Fibroblast of mammary gland (primary cell): ENCODE measurements at regions not wholly inside any gene's neighbourhood (a gene's known extent, or its start where the extent isn't known, plus 50 kb on each side); places are given as distances from the start of the nearest gene placed in this dataset.

Experiments
- DNase-seq: peaks from one replicate; pipeline ENCODE4 v3.0.0-alpha.2; 2010; ENCODE audit warnings: low read depth
- H3K4me3 ChIP-seq: 2 replicates; pipeline ENCODE4 v1.5.1; 2011; ENCODE audit warnings: low read depth, mild to moderate bottlenecking, low read length, moderate library complexity; ENCODE audit not compliant: control insufficient read depth
- CTCF ChIP-seq: conservative IDR thresholded peaks from 2 replicates; pipeline ENCODE4 v1.5.1; 2011; ENCODE audit warnings: low read depth, low read length, inconsistent platforms; ENCODE audit not compliant: control insufficient read depth, insufficient read depth

DNA sequence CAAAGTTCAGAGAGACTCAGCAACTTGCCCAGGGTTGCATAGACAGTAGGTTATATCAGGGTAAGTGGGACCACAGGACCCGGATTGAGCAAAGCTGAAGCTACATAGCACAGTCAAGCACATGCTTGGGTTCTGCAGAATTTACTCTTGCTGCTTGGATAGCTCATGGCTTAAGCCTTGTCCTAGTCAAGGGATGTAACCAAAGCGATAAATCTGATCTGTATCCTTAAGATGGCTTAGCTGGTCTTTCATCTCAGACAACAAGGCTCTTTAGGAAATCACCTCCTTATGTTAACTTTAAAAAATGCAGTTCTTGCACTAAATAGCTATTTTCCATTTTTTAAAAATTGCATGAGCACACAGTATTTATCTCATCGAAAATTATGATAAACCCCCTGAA is 158.5 kb downstream of the LPIN1 start:
- no peak overlapping the region for H3K4me3 ChIP-seq
- no peak for DNase-seq
- no peak for TF ChIP-seq CTCF

DNA sequence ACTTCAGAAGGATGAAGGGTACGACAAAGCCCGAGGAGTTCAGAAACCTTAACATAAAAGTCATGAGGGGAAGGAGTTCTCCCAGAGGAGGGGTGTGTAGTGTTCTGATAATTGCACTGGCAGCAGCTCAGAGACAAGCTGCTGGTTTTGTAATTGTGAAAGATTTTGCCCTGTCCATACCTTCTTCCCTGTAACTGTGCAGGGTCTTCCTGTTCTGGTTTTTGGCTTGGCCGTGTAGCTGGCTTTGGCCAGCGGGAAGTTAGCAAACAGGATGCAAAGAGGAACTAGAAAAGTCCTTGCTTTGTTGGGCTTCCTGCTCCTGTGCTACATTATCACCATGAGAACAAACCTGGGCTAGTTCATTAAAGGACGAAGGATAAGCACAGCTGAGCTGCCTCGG is 160.8 kb downstream of the LPIN1 start:
- TF ChIP-seq CTCF = no peak
- no peak overlapping the region for H3K4me3 ChIP-seq
- DNase-seq = no peak

DNA sequence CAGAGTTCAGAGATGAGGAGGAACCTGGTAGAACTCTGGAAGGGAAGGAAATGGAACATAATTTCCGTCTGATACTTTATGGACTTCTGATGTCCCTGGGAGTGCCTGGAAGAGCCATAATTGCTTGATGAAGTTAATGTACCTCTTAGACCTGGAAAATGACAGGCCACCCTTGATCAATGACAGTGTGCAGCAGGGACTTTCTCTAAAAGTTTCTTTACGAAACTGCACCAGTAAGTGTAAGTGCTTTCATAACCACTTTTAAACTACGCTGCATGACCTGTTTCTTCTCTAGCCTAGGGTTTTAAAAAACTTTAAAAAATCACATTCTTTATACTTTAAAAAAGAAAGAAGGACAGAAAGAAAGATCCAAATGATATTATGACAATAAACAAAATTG is 164.5 kb downstream of the LPIN1 start:
- no peak for TF ChIP-seq CTCF
- no peak for DNase-seq
- no peak overlapping the region for H3K4me3 ChIP-seq

DNA sequence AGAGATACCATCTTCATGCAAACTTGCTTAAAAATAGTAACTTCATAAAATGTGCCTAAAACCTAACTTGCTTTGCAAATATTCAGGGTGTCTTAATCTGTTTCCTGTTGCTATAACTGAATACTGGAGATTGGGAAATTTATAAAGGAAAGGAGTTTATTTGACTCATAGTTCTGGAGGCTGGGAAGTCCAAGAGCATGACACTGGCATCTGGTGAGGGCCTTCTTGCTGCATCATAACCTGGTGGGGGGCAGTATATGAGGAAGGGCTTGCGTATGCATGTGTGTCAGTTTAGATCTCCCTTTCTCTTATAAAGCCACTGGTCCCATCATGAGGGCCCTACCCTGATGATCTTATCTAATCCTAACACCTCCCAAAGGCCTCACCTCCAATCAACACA is 166.5 kb downstream of the LPIN1 start:
- DNase-seq = no peak
- no peak overlapping the region for H3K4me3 ChIP-seq
- no peak for TF ChIP-seq CTCF

GRCh38 chr2:11914455-11914854 is 168.0 kb downstream of the LPIN1 start:
- no peak for TF ChIP-seq CTCF
- no peak overlapping the region for H3K4me3 ChIP-seq
- peak; percentile 28 for DNase-seq

GRCh38 chr2:11915650-11916049 is 169.2 kb downstream of the LPIN1 start:
- DNase-seq = no peak
- no peak overlapping the region for H3K4me3 ChIP-seq
- no peak for TF ChIP-seq CTCF

DNA sequence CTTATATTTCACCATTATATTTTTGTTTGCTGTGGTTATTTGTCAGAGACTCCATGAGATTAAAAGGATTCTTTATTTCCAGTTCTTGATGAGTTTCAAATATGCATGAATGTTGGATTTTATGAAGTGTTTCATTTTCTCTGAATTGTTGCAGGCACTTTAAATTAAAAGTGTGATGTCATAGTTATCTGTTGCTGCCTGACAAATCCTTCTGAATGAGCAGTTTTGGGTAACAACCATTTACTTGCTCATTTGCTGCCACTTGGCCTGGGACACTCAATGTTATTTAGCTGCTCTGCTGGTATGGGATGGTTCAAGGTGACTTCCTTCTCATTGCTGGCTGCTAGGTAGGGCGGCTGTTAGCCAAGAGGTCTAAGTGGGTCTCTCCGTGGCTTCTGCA is 173.5 kb downstream of the LPIN1 start:
- no peak for TF ChIP-seq CTCF
- no peak for DNase-seq
- H3K4me3 ChIP-seq = no peak overlapping the region
